RWPE1 (cell line): ENCODE measurements at regions not wholly inside any gene's neighbourhood (a gene's known extent, or its start where the extent isn't known, plus 50 kb on each side); places are given as distances from the start of the nearest gene placed in this dataset.

ENCODE experiments used
- CTCF ChIA-PET: fragments of 350-600 bp; sonication (Branson Sonifier 250); formaldehyde crosslinking; extraction: SDS; loops from one replicate; lab custom pipeline; 2021; lab: Yijun Ruan, JAX
- POLR2A ChIA-PET: fragments of 400-600 bp; formaldehyde crosslinking; extraction: SDS; loops from one replicate; lab custom pipeline; 2020; ENCODE audit warnings: antibody characterized with exemption; ENCODE audit not compliant: low non-redundant PET; lab: Yijun Ruan, JAX
- DNase-seq: peaks from one replicate; pipeline ENCODE4 v3.0.0; 2012; ENCODE audit warnings: low spot score
- H3K27ac ChIP-seq: fragments of 450-650 bp; 2 replicates; pipeline ENCODE4 v1.5.1; 2017
- CTCF ChIP-seq: fragments of 450-650 bp; conservative IDR thresholded peaks from 2 replicates; pipeline ENCODE4 v1.5.1; 2017; ENCODE audit warnings: low read depth, mild to moderate bottlenecking

GRCh38 chr1:81288689-81289088 is 512.0 kb upstream of the ADGRL2 start:
- ChIA-PET CTCF (no interaction called here), POLR2A (no interaction called here)
- no peak for DNase-seq
- TF ChIP-seq CTCF = no peak
- H3K27ac ChIP-seq = no peak overlapping the region

DNA sequence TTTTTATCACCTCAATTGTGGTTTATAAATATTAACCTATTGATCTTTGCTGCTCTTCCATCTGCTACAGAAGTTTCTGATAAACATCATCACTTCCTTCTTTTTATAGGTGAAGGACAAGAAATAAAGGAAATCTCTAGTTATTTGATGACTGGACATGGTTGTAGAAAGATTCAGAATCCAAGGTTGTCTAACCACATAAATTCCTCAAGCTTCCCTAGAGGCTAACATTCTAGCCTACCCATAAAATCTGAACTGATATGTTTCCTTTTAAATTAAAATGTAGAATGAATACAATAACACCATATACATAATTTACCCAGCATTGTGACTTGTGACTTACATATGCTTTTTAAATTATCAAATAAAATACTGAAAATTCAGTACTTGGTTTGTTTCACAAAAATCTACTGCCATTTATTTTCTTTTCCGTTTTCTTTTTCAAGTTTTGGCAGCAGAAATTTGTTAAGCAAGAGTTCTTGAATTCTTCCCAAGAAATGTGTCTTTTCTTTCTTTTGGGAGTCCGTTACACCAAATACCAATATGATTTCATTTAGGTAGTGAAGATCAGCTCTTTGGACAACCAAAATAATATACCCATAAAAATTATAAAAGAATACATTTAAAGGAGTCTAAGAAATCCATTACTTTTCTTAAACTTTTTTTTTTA is 513.2 kb upstream of the ADGRL2 start:
- ChIA-PET CTCF (no interaction called here), POLR2A (no interaction called here)
- TF ChIP-seq CTCF = no peak
- no peak for DNase-seq
- H3K27ac ChIP-seq = no peak overlapping the region

DNA sequence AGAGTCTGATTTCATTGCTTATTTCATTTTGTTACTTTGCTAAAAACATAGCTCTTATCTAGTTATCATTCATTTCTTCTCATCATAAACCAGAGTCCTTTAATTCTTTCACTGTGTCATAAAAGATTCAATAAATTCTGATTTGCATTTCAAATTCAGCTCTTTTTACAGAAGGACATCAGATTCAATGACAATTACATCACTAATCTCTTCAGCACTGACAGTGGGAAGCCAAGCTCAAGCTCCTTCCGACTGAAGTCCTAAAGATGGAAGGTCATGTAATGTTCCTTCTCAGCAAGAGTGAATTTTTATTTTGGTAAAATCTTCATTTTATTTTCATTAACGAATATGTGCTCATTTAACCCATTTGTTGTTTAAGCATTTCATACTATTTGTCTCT is 530.7 kb upstream of the ADGRL2 start:
- no peak for TF ChIP-seq CTCF
- no peak for DNase-seq
- POLR2A ChIA-PET = no interaction called here
- CTCF ChIA-PET = interaction anchor here (0.7 kb wide), 1 partner anchor 212 kb away, joined by 3 read pairs; no protein-coding TSS in a partner anchor
- H3K27ac ChIP-seq = no peak overlapping the region

GRCh38 chr1:81264976-81265375 is 535.8 kb upstream of the ADGRL2 start:
- DNase-seq = no peak
- POLR2A ChIA-PET = no interaction called here
- CTCF ChIA-PET = no interaction called here
- no peak for TF ChIP-seq CTCF
- H3K27ac ChIP-seq = no peak overlapping the region

DNA sequence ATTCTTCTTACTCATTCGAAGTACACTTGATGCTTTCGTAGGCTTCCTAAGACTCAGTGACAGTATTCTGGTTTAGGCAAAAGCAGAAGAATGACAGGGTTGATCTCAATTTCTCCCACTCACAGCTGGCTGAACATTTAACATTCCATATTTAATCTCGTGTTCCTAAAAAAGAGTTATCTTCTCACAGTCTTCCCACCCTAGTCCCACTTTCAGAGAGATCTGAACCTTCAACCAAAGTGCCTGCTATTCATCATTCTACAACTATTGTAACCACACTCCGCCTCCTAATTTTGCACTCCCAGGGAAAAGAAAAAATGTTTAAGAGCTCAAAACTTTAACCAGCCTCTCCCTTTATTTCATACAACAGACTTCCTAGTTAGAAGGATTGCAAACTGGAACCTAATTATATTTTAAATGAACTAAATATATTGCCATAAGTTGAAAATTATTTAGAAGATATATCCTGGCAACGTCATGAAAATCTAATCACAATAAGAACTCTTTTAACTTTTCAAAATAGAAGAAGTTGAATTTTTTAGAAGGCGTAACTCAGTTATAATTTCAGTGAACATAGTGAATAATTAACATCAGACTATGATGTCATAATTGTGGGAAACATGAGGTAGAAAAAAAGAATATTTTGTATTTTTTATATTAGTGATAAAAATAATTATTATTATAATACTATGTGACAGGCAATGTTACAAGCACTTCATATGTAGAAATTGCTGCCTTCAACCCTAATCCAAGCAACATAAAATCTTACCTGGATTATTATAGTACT is 540.9 kb upstream of the ADGRL2 start:
- ChIA-PET CTCF (no interaction called here), POLR2A (no interaction called here)
- no peak overlapping the region for H3K27ac ChIP-seq
- TF ChIP-seq CTCF = no peak
- no peak for DNase-seq

DNA sequence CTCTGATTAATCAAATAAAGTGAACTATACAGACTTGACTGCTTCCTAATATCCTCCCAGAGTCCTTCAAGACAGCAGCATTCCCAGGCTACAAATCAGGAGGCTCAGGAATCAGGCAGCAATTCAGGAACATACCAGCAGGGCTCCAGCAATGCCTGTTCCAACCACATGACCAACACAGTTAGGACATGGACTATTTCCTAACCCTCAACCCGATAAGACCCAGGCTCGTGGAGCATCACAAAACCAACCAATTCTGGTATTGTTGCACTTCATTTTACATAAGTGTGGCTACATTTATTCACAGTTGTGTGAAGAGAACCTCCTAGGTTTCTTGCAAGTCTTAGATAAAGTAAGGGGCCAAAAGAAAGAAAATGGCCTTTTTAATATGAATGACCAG is 546.2 kb upstream of the ADGRL2 start:
- POLR2A ChIA-PET = no interaction called here
- DNase-seq = no peak
- CTCF ChIA-PET = interaction anchor here (0.7 kb wide), 1 partner anchor 214 kb away, joined by 4 read pairs; no protein-coding TSS in a partner anchor
- no peak overlapping the region for H3K27ac ChIP-seq
- no peak for TF ChIP-seq CTCF
